ENCODE measurements at regions not wholly inside any gene's neighbourhood (a gene's known extent, or its start where the extent isn't known, plus 50 kb on each side); places are given as distances from the start of the nearest gene placed in this dataset.

DNA sequence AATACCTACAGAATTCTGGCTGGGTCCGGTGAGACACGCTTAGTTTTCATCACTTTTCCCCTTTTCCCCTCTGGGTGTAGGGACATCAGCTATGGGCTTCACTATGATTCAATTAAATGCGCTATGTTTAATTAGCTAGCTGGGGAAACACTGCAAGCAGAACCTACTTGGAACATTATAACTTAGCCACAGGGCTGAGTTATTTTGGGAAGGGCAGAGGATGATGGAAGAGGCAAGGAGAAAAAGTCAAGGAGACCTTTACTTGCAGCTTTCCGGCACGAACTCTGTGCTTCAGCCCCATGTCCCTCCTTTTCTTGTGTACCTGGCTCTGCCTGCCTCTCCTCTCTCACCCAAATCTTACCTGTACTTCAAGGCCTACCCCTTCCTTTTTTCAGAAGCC lies 62.8 kb downstream of the KIF4B start:
- Histone ChIP-seq H3K4me1 (ENCODE audit: control insufficient read depth in 1 of 2, insufficient read depth in 2 of 2, low read length in 2 of 2) (peaks cover 0 to under 1% of the 10 kb centered on the region in 2 experiments; a peak in 1 of 4 replicates), H3K9me3 (ENCODE audit: control insufficient read depth in 1 of 2, insufficient read depth in 1 of 2, low read depth in 1 of 2, low read length in 2 of 2) (no peaks in the 10 kb centered on the region), H4K20me1 (ENCODE audit: insufficient read depth) (no peaks in the 10 kb centered on the region), H3K36me3 (ENCODE audit: control insufficient read depth in 1 of 2, insufficient read depth in 2 of 2, low read length in 2 of 2) (no peaks in the 10 kb centered on the region), H3K9me2 (ENCODE audit: insufficient read depth) (no peaks in the 10 kb centered on the region), H3K4me3 (replicated peaks in 1 of 2; ENCODE audit: low read depth in 1 of 2, low read length in 2 of 2) (no peak overlapping the region), H3K4me2 (ENCODE audit: low read length) (no peak overlapping the region), H3K27ac (ENCODE audit: low read depth, low read length) (no peak overlapping the region), H3K27me3 (ENCODE audit: insufficient read depth, low read length) (no peaks in the 10 kb centered on the region), H3K9ac (ENCODE audit: low read length) (no peak overlapping the region), H2AFZ (ENCODE audit: low read depth, low read length, poor library complexity, severe bottlenecking) (no peak overlapping the region), H3K79me2 (ENCODE audit: insufficient read depth, low read length) (no peaks in the 10 kb centered on the region)
- ChIA-PET POLR2A (no interaction called here), RAD21 (ENCODE audit: low non-redundant PET in 1 of 2, low total read pairs in 2 of 2, uncharacterized antibody in 2 of 2, unreplicated experiment in 2 of 2) (no interaction called here), CTCF (no interaction called here)
- intact Hi-C loops (cut with micrococcal nuclease): no loop called here
- DNase-seq (ENCODE audit: low read depth, low spot score) (no peak), ATAC-seq (no peak)
- TF ChIP-seq, protein P1, sequence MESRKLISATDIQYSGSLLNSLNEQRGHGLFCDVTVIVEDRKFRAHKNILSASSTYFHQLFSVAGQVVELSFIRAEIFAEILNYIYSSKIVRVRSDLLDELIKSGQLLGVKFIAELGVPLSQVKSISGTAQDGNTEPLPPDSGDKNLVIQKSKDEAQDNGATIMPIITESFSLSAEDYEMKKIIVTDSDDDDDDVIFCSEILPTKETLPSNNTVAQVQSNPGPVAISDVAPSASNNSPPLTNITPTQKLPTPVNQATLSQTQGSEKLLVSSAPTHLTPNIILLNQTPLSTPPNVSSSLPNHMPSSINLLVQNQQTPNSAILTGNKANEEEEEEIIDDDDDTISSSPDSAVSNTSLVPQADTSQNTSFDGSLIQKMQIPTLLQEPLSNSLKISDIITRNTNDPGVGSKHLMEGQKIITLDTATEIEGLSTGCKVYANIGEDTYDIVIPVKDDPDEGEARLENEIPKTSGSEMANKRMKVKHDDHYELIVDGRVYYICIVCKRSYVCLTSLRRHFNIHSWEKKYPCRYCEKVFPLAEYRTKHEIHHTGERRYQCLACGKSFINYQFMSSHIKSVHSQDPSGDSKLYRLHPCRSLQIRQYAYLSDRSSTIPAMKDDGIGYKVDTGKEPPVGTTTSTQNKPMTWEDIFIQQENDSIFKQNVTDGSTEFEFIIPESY (IDR thresholded peaks at IDR 0.05; ENCODE audit: extremely low read depth, insufficient replicate concordance, low read length): no peak
- TF ChIP-seq CBX3 (IDR thresholded peaks at IDR 0.05; ENCODE audit: low read depth) (no peak), EGR1 (IDR thresholded peaks at IDR 0.05; ENCODE audit: low read depth) (no peak), EZH2 (IDR thresholded peaks at IDR 0.05) (no peak), TCF7L2 (IDR thresholded peaks at IDR 0.05; ENCODE audit: borderline replicate concordance, extremely low read depth, insufficient read depth, insufficient read length) (no peak), POLR2A (IDR thresholded peaks at IDR 0.05; ENCODE audit: borderline replicate concordance, extremely low read depth, insufficient read depth, insufficient read length) (no peak), SIN3A (IDR thresholded peaks at IDR 0.05; ENCODE audit: low read depth) (no peak), SRF (IDR thresholded peaks at IDR 0.05; ENCODE audit: low read depth) (no peak), SP1 (IDR thresholded peaks at IDR 0.05; ENCODE audit: low read depth) (no peak), FOSL1 (IDR thresholded peaks at IDR 0.05; ENCODE audit: low read depth) (no peak), ZNF274 (IDR thresholded peaks at IDR 0.05; ENCODE audit: low read depth, low read length) (no peak)
- TF ChIP-seq, protein P2, sequence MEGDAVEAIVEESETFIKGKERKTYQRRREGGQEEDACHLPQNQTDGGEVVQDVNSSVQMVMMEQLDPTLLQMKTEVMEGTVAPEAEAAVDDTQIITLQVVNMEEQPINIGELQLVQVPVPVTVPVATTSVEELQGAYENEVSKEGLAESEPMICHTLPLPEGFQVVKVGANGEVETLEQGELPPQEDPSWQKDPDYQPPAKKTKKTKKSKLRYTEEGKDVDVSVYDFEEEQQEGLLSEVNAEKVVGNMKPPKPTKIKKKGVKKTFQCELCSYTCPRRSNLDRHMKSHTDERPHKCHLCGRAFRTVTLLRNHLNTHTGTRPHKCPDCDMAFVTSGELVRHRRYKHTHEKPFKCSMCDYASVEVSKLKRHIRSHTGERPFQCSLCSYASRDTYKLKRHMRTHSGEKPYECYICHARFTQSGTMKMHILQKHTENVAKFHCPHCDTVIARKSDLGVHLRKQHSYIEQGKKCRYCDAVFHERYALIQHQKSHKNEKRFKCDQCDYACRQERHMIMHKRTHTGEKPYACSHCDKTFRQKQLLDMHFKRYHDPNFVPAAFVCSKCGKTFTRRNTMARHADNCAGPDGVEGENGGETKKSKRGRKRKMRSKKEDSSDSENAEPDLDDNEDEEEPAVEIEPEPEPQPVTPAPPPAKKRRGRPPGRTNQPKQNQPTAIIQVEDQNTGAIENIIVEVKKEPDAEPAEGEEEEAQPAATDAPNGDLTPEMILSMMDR (IDR thresholded peaks at IDR 0.05 in 2 of 3, conservative IDR thresholded peaks at IDR 0.05 in 1 of 3; ENCODE audit: borderline replicate concordance in 1 of 3, insufficient read depth in 1 of 3, low read depth in 2 of 3, low read length in 2 of 3): no peak
- TF ChIP-seq, protein P3, sequence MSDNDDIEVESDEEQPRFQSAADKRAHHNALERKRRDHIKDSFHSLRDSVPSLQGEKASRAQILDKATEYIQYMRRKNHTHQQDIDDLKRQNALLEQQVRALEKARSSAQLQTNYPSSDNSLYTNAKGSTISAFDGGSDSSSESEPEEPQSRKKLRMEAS (IDR thresholded peaks at IDR 0.05): no peak
- BruUV-seq (replicated peaks): no TSS peak
